ENCODE measurements at regions not wholly inside any gene's neighbourhood (a gene's known extent, or its start where the extent isn't known, plus 50 kb on each side); places are given as distances from the start of the nearest gene placed in this dataset.

GRCh38 chr2:140011287-140011686 lies 1231.1 kb upstream of the NXPH2 start:
- Histone ChIP-seq H3K27ac (no peak overlapping the region), H3K9me3 (no peaks in the 10 kb centered on the region), H3K36me3 (no peaks in the 10 kb centered on the region), H3K4me3 (no peak overlapping the region), H3K27me3 (no peaks in the 10 kb centered on the region), H3K4me1 (no peaks in the 10 kb centered on the region)
- WGBS, 2 donors: 47 to 48% methylated on average over 2 of the region's 2 CpGs
- no peak for DNase-seq
- ATAC-seq (ENCODE audit: low FRiP score in 2 of 2): no peak
- TF ChIP-seq EP300 (IDR thresholded peaks at IDR 0.05) (no peak), POLR2AphosphoS5 (IDR thresholded peaks at IDR 0.05) (no peak), CTCF (IDR thresholded peaks at IDR 0.05) (no peak), POLR2A (IDR thresholded peaks at IDR 0.05) (no peak)

GRCh38 chr2:140002110-140002509 lies 1221.9 kb upstream of the NXPH2 start:
- Histone ChIP-seq H3K9me3 (no peaks in the 10 kb centered on the region), H3K4me1 (no peaks in the 10 kb centered on the region), H3K27me3 (no peaks in the 10 kb centered on the region), H3K36me3 (no peaks in the 10 kb centered on the region), H3K4me3 (no peak overlapping the region), H3K27ac (no peak overlapping the region)
- 32 to 52% methylated on average over 2 of the region's 2 CpGs for WGBS, 2 donors
- DNase-seq (no peak), ATAC-seq (ENCODE audit: low FRiP score in 2 of 2) (no peak)
- TF ChIP-seq CTCF (IDR thresholded peaks at IDR 0.05) (no peak), EP300 (IDR thresholded peaks at IDR 0.05) (no peak), POLR2A (IDR thresholded peaks at IDR 0.05) (no peak), POLR2AphosphoS5 (IDR thresholded peaks at IDR 0.05) (no peak)

- peak in 1 of 2 donors; percentile 21 for ATAC-seq (ENCODE audit: low FRiP score in 2 of 2)
- Histone ChIP-seq H3K36me3 (no peaks in the 10 kb centered on the region), H3K27me3 (no peaks in the 10 kb centered on the region), H3K9me3 (peaks cover 0 to 9% (median 0%) of the 10 kb centered on the region in 4 donors), H3K27ac (no peak overlapping the region), H3K4me1 (no peaks in the 10 kb centered on the region), H3K4me3 (no peak overlapping the region)
- DNase-seq: peak in 1 of 2 donors; percentile 2
- WGBS, 2 donors: 85 to 100% methylated on average over 2 to 4 of the region's 6 CpGs
- TF ChIP-seq POLR2AphosphoS5 (IDR thresholded peaks at IDR 0.05) (no peak), CTCF (IDR thresholded peaks at IDR 0.05) (no peak), EP300 (IDR thresholded peaks at IDR 0.05) (no peak), POLR2A (IDR thresholded peaks at IDR 0.05) (no peak)
Measured at GRCh38 chr2:139992711-139993345, 1212.6 kb upstream of the NXPH2 start.

- DNase-seq: no peak
- Histone ChIP-seq H3K9me3 (peaks cover 0 to 9% (median 0%) of the 10 kb centered on the region in 4 donors), H3K4me3 (no peak overlapping the region), H3K27ac (no peak overlapping the region), H3K4me1 (no peaks in the 10 kb centered on the region), H3K36me3 (no peaks in the 10 kb centered on the region), H3K27me3 (no peaks in the 10 kb centered on the region)
- TF ChIP-seq POLR2AphosphoS5 (IDR thresholded peaks at IDR 0.05) (no peak), EP300 (IDR thresholded peaks at IDR 0.05) (no peak), POLR2A (IDR thresholded peaks at IDR 0.05) (no peak), CTCF (IDR thresholded peaks at IDR 0.05) (no peak)
- WGBS, 2 donors: 78 to 89% methylated on average over 6 of the region's 6 CpGs
- ATAC-seq (ENCODE audit: low FRiP score in 2 of 2): peak in 1 of 2 donors; percentile 17
Measured at GRCh38 chr2:139992078-139992477, 1211.9 kb upstream of the NXPH2 start.

All from upper lobe of left lung (tissue), 6 donors.